ENCODE measurements at regions not wholly inside any gene's neighbourhood (a gene's known extent, or its start where the extent isn't known, plus 50 kb on each side); places are given as distances from the start of the nearest gene placed in this dataset.
"Not testable (repeated sequence)": the region's sequence is repeated elsewhere in the genome, so short reads cannot be mapped to it uniquely, and the experiment has no call there.

GRCh38 chr1:223999761-224000160, 114.2 kb upstream of the FBXO28 start:
- DNase-seq (ENCODE audit: low spot score); in situ Hi-C loops (cut with HindIII; ENCODE audit: low sequenced_read_pairs): not testable (repeated sequence)

DNA sequence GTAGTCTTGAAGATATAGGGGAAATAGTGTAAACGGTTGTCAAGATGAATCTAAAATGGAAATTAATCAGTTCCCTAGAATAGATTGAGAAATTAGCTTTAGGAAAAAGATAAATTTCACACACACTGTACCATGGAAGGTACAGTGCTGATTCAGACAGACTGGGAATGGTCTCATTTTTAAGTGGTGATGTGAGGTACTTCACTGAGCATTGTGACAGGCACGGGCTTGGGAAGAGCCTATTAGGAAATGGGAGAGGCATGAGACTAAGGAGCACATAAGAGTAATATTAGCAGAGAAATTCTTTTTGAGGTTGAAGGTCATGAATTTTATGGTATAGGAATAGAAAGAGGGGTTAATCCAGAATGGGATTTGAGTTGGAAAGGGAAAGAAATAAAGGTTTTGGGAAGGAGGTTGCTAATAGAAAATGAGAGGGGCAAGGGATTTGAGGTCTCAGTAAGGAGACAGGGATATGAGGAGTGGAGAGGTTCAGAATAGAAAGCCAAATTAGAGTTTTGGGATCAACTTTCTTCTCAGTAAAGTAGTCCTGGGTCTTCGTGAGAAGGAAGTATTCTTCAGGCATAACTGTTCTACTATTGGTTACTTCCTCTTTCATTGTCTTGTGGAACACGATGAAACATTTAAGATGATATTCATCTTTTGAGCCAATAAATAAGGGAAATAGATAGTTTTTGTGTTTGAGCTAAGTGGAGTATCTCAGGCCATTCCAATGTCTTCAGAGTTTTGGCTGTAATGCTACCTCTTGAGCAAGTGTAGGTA, 115.0 kb upstream of the FBXO28 start:
- DNase-seq (ENCODE audit: low spot score); in situ Hi-C loops (cut with HindIII; ENCODE audit: low sequenced_read_pairs): not testable (repeated sequence)

- in situ Hi-C loops (cut with HindIII; ENCODE audit: low sequenced_read_pairs); DNase-seq (ENCODE audit: low spot score): not testable (repeated sequence)
Measured at GRCh38 chr1:223996376-223996775, 117.5 kb upstream of the FBXO28 start.

DNA sequence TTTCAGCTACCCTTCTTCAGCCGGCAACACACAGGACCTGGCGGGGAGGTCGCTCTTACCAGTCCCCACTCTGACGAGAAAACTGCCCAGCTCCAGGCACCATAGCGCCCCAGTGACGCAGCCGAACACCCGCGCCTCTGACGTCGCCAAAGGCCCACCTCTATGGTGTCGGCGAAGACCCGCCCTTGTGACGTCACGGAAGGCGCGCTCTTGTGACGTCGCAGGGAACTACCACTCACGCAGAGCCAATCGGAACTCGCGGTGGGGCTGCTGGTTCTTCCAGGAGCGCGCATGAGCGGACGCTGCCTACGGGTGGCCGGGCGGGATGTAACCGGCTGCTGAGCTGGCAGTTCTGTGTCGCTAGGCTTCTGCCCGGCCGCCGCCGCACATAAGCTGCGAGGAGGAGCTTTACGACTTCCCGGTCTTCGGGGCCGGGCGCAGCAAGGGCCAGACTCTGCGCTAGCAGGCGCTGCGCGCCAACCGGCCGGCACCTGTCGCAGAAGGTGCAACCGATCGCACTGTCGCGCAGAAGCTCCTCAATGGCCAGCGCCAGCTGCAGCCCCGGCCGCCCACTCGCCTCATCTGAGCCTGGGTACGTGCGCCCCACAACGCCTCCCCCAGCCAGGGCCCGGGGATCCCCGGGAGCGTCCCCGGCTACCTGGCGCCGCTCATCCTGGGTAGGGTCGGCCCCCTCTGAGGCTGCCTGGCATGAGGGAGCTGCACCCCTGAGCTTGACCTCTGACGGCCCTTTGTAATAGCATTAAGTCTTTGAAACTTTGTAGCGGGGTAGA, 121.3 kb upstream of the FBXO28 start:
- peak; percentile 99 for DNase-seq (ENCODE audit: low spot score)

GRCh38 chr1:223991297-223991857, 122.5 kb upstream of the FBXO28 start:
- in situ Hi-C loops (cut with HindIII; ENCODE audit: low sequenced_read_pairs); DNase-seq (ENCODE audit: low spot score): not testable (repeated sequence)

More for the DNA sequence above, 121.3 kb upstream of the FBXO28 start:
- in situ Hi-C loops (cut with HindIII; ENCODE audit: low sequenced_read_pairs), result not testable (repeated sequence)

DNA sequence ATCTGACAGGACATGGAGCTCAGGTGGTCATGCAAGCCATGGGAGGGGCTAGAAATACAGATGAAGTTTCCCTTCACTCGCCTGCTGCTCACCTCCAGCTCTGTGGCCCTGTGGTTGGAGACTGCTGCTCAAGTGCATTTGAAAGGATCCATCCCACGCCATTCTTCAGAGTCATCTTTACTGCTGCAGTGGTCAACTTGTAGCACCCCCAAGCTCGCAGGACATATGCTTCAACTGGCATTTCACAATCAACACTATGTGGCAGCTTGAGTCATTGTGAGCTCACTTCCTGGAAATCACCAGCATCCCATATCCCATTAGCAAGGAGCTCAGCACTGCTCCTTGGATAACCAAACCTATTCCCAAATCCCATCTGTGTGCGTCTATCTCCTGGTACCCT, 116.2 kb upstream of the TP53BP2 start:
- DNase-seq (ENCODE audit: low spot score); in situ Hi-C loops (cut with HindIII; ENCODE audit: low sequenced_read_pairs): not testable (repeated sequence)

- in situ Hi-C loops (cut with HindIII; ENCODE audit: low sequenced_read_pairs); DNase-seq (ENCODE audit: low spot score): not testable (repeated sequence)
Measured at GRCh38 chr1:223952801-223953200, 107.1 kb upstream of the TP53BP2 start.

DNA sequence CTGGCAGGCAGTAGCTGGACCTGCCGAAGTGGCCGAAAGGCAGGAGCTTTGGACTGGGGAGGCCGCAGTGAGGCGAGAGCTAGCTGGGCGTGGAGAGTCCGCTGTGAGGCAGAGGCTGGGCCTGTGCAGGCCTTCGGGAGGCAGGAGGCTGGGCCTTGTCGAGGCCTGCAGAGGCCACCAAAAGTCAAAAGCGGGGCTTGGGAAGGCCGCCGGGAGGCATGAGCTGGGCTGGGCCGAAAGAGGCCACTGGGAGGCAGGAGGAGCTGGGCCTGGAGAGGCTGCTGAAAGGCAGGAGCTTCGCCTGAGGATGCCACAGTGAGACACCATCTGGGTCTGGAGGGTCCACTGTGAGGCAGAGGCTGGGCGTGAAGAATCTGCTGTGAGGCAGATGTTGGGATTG, 105.8 kb upstream of the TP53BP2 start:
- DNase-seq (ENCODE audit: low spot score); in situ Hi-C loops (cut with HindIII; ENCODE audit: low sequenced_read_pairs): not testable (repeated sequence)

DNA sequence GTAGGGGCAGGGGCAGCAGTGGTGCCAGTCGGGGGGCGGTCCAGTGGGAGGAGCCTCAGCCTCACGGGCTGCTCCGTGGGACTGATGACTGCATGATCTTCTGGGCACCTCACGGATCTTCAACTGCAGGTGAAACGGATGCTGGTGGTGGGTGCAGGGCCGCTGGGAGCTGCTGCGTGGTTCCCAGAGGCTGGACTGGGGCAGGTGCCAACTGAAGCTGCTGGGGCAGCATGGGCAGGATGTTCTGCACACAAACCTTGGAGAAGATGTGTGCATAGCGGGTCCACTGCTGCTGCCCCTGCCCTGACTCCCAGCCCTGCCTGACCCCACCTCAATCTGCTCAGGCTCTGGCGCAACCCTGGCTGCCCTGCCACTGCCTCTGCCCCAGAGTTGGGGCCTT, 104.2 kb upstream of the TP53BP2 start:
- DNase-seq (ENCODE audit: low spot score); in situ Hi-C loops (cut with HindIII; ENCODE audit: low sequenced_read_pairs): not testable (repeated sequence)

DNA sequence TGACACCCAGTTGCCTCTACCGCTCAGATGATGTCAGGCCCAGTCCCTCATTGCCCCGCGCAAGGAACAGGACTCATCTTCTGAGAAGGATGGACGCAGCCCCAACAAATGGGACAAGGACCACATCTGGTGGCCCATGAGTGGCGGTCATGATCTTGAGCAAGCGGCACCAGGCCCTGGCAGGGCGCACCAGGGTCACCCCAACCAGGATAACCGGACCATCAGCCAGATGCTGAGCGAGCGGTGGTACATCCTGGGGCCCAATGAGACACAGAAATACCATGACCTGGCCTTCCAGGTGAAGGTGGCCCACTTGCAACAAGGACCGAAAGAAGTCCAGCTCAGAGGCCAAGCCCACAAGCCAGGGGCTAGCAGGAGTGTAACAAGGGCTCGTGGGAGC, 102.3 kb upstream of the TP53BP2 start:
- DNase-seq (ENCODE audit: low spot score); in situ Hi-C loops (cut with HindIII; ENCODE audit: low sequenced_read_pairs): not testable (repeated sequence)

DNA sequence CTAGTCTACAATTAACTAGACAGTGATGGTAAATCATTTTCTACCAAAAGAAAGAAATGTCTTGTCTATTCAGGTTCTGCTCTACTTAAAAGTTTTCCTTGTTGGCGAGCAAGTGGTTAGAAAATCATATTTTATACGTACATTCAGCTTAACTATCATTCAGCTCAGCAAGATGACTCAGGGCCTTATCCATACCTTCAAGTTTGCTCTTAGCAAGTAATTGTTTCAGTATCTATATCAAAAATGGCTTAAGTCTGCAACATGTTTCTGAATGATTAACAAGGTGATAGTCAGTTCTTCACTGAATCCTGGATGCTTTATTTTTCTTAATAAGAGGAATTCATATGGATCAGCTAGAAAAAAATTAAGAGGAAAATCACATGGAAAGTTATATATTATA, 90.8 kb upstream of the TP53BP2 start:
- in situ Hi-C loops (cut with HindIII; ENCODE audit: low sequenced_read_pairs), result not testable (repeated sequence)

GRCh38 chr1:223931476-223931875, 85.7 kb upstream of the TP53BP2 start:
- DNase-seq (ENCODE audit: low spot score); in situ Hi-C loops (cut with HindIII; ENCODE audit: low sequenced_read_pairs): not testable (repeated sequence)

More for the DNA sequence above, 90.8 kb upstream of the TP53BP2 start:
- not testable (repeated sequence) for DNase-seq (ENCODE audit: low spot score)

GRCh38 chr1:223920805-223921204, 75.1 kb upstream of the TP53BP2 start:
- in situ Hi-C loops (cut with HindIII; ENCODE audit: low sequenced_read_pairs), result not testable (repeated sequence)

DNA sequence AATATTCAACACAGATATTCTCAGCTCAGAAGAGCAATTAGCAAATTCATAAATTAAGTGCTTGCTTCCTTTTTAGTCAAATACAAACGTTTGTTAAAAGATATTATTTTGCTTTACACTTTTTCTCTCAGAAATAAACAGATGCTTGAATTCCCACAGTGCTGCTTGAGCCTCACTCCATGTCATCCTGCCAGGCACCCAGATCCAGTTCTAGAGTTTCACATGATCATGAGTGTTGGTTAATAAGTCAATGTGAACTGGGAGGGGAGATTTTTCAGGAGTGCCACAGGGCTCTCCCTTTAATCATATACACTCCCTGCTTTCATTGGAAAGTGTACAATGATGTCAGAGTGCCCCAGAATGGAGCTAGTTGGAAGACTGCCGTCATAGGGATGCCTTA, 69.7 kb upstream of the TP53BP2 start:
- in situ Hi-C loops (cut with HindIII; ENCODE audit: low sequenced_read_pairs); DNase-seq (ENCODE audit: low spot score): not testable (repeated sequence)

More at GRCh38 chr1:223920805-223921204, 75.1 kb upstream of the TP53BP2 start:
- DNase-seq (ENCODE audit: low spot score), result not testable (repeated sequence)

DNA sequence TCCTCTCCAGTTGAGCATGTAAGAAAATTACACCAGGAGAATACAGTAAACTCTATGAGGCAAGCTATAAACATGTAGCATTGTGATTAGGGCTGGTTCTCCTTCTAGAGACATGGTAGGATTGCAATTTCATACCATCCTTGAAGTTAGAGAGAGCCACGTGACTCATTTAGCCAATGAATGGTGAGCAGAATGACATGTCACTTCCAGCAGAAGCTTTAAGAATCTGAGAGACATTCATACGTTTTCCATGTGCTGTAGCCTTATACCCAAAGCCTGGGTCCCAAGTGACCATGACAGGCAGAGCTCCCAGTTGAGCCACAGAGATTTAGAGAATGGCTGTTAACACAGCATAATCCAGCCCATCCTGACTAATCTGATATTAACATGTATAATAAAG, 68.0 kb upstream of the TP53BP2 start:
- in situ Hi-C loops (cut with HindIII; ENCODE audit: low sequenced_read_pairs), result not testable (repeated sequence)

DNA sequence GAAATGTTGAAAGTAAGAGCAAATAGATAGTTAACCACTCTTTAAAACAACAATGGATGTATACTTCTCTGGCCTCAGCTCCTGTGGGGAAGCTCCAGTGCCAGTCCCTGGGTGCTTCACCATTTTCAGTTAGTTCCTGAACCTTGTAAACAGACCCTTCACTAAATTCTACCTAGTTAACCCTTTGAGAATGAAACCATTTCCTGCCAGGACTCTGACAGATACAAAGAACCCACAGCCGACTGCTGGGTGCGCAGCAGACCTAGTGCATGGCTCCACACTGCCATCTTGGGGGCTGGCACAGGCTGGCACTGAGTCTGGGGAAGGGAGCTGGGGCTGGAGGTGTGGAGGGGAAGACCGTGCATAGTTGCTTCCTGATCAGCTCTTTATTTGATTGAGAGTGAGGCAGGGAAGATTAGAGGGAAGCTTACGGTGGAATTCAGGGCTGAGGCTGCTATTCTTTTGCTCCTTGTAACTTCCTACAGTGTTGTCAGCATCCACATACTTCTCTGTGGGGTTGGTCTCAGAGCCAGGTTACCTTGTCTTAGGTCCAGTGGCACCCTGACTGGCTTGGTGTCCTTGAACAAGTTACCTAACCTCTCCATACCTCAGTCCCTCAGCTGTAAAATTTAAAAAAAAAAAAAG, 62.3 kb upstream of the TP53BP2 start:
- DNase-seq (ENCODE audit: low spot score); in situ Hi-C loops (cut with HindIII; ENCODE audit: low sequenced_read_pairs): not testable (repeated sequence)

More for the DNA sequence above, 68.0 kb upstream of the TP53BP2 start:
- DNase-seq (ENCODE audit: low spot score), result not testable (repeated sequence)

DNA sequence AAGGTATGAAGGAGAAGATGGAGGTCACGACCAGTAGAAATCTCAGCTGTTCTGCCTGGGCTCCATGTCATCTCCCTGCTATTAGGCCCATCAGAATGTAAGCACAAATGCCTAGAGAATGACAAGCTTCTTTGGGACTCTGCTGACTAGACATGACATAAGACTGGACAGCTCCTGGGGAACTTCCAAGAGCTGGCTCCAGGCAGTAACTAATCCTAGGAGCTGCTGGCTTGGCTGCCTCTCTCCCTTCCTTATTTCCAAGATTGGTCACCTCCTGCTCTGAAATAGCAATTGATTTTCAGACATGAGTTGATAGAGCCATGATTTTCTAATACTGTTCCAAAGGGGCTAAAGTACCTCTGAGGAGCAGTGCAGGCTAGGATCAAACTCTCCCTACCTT, 57.5 kb upstream of the TP53BP2 start:
- DNase-seq (ENCODE audit: low spot score); in situ Hi-C loops (cut with HindIII; ENCODE audit: low sequenced_read_pairs): not testable (repeated sequence)

- in situ Hi-C loops (cut with HindIII; ENCODE audit: low sequenced_read_pairs); DNase-seq (ENCODE audit: low spot score): not testable (repeated sequence)
Measured at GRCh38 chr1:223899775-223900174, 54.0 kb upstream of the TP53BP2 start.

GRCh38 chr1:223897097-223897496, 51.4 kb upstream of the TP53BP2 start:
- in situ Hi-C loops (cut with HindIII; ENCODE audit: low sequenced_read_pairs), result not testable (repeated sequence)
- peak; percentile 13 for DNase-seq (ENCODE audit: low spot score)

Data from G401 (cell line).